HG03196 (cell line): ENCODE measurements at regions not wholly inside any gene's neighbourhood (a gene's known extent, or its start where the extent isn't known, plus 50 kb on each side); places are given as distances from the start of the nearest gene placed in this dataset.
"Not testable (repeated sequence)": the region's sequence is repeated elsewhere in the genome, so short reads cannot be mapped to it uniquely, and the experiment has no call there.

Experiments used
- ATAC-seq: cut with Tn5 transposase; IDR thresholded peaks from one replicate; pipeline ENCODE4 v1.9.1; 2021; ENCODE audit not compliant: unreplicated experiment

GRCh38 chr2:16395601-16396000 is 270.0 kb downstream of the CYRIA start:
- no peak for ATAC-seq

GRCh38 chr2:16394986-16395550 is 270.6 kb downstream of the CYRIA start:
- no peak for ATAC-seq

- ATAC-seq: no peak
Measured at GRCh38 chr2:16394072-16394985, 271.3 kb downstream of the CYRIA start.

GRCh38 chr2:16393500-16394071 is 272.0 kb downstream of the CYRIA start:
- ATAC-seq: no peak

GRCh38 chr2:16392647-16393499 is 272.8 kb downstream of the CYRIA start:
- no peak for ATAC-seq

- ATAC-seq: no peak
Measured at GRCh38 chr2:16391986-16392385, 273.6 kb downstream of the CYRIA start.

- no peak for ATAC-seq
Measured at GRCh38 chr2:16390561-16390960, 275.1 kb downstream of the CYRIA start.

GRCh38 chr2:16389611-16390010 is 276.0 kb downstream of the CYRIA start:
- ATAC-seq: no peak

GRCh38 chr2:16388199-16388830 is 277.3 kb downstream of the CYRIA start:
- not testable (repeated sequence) for ATAC-seq

GRCh38 chr2:16387461-16387984 is 278.1 kb downstream of the CYRIA start:
- no peak for ATAC-seq

GRCh38 chr2:16386431-16386830 is 279.2 kb downstream of the CYRIA start:
- ATAC-seq: no peak

- no peak for ATAC-seq
Measured at GRCh38 chr2:16386031-16386430, 279.6 kb downstream of the CYRIA start.

GRCh38 chr2:16385341-16385740 is 280.3 kb downstream of the CYRIA start:
- no peak for ATAC-seq

- ATAC-seq: no peak
Measured at GRCh38 chr2:16383411-16383810, 282.2 kb downstream of the CYRIA start.

- no peak for ATAC-seq
Measured at GRCh38 chr2:16382451-16382850, 283.2 kb downstream of the CYRIA start.

GRCh38 chr2:16381511-16381910 is 284.1 kb downstream of the CYRIA start:
- no peak for ATAC-seq

GRCh38 chr2:16379901-16380300 is 285.7 kb downstream of the CYRIA start:
- not testable (repeated sequence) for ATAC-seq

GRCh38 chr2:16379061-16379460 is 286.6 kb downstream of the CYRIA start:
- ATAC-seq: not testable (repeated sequence)

GRCh38 chr2:16378031-16378430 is 287.6 kb downstream of the CYRIA start:
- no peak for ATAC-seq

- ATAC-seq: no peak
Measured at GRCh38 chr2:16375981-16376380, 289.7 kb downstream of the CYRIA start.
